HG03108 (cell line): ENCODE measurements at regions not wholly inside any gene's neighbourhood (a gene's known extent, or its start where the extent isn't known, plus 50 kb on each side); places are given as distances from the start of the nearest gene placed in this dataset.

Experiments
- ATAC-seq: cut with Tn5 transposase; IDR thresholded peaks from one replicate; pipeline ENCODE4 v1.9.1; 2021; ENCODE audit warnings: moderate library complexity; ENCODE audit not compliant: unreplicated experiment

GRCh38 chr16:80489173-80489572 is 51.6 kb upstream of the DYNLRB2 start:
- no peak for ATAC-seq

GRCh38 chr16:80488167-80488566 is 52.6 kb upstream of the DYNLRB2 start:
- ATAC-seq, result no peak

GRCh38 chr16:80480664-80481063 is 60.1 kb upstream of the DYNLRB2 start:
- ATAC-seq, result peak; percentile 58

GRCh38 chr16:80477838-80478237 is 63.0 kb upstream of the DYNLRB2 start:
- no peak for ATAC-seq

GRCh38 chr16:80468029-80468428 is 72.8 kb upstream of the DYNLRB2 start:
- no peak for ATAC-seq

DNA sequence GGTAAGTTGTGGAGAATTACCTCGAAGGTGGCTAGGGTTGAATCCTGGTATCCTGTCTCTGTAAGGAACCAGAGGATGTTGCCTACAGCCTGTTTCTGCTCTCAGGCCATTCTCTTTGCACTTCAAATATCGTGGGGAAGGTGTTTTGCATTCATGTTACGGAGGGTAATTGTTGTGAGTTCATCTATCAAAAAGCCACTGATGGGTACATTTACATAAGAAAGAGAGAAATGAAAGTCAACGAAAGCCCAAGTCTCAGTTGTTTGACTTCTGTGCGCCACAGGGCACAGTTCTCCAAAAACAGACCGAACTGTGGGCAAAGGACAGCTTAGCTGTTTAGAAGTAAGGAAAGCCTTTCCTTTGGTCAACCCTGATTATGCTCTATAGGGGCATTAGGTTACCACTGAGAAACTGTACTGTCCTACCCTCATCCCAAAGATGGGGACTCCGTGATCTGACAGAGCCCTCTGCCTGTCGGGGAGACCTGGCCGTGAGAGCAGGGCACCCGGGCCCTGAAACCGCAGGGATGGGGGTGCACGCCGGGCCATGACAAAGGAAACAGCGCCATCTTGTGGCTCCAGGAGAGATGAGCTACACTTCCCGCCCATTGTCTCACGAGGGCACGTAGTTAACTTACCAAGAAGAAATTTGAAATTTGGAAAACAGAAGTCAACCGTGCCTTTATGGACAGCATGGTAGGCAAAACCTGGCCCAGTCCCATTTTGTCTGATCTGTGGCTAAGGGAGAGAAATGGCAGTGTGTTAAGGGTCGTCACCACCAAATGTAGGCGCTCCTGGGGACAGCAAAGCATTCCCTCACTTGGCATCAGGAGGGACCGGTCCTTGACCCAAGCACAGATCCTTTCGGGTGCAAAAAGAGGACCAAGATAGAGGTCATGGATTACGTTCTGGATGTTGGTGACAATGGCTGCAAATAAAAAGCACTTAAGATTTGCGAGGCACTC is 74.5 kb upstream of the DYNLRB2 start:
- ATAC-seq, result peak; percentile 63

DNA sequence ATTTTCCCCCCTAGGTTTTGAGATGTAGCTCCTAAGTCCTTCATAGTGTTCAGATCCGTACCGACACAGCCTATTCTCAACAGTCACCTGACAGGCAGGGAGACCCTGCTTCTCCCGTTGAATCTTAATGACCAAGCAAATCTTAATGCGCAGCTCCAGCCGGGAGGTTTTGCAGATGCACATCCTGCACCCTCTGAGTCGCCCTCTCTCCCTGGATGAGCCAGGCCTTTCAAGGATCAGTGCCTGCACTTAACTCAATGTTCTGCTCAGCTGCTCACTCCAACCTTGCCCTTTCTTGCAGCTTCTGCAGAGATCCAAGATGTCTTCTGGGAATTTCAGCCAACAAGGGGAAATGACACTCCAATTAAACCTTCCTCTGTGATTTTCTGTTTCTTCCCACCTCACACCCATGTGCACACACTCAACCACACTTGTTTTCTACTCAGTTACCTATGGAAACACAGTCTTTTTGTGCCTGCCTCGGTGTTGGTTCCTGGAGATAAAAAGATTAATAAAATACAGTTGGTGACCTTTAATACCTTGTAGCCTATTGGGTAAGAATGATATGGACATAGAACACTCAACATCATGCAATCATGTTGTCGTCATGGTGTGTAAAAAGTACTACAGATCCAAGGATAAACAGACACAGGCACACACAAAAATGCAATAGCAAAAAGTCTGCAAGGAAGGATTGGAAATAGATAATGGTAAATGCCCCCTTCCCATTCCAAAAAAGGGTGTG is 76.9 kb upstream of the DYNLRB2 start:
- no peak for ATAC-seq

DNA sequence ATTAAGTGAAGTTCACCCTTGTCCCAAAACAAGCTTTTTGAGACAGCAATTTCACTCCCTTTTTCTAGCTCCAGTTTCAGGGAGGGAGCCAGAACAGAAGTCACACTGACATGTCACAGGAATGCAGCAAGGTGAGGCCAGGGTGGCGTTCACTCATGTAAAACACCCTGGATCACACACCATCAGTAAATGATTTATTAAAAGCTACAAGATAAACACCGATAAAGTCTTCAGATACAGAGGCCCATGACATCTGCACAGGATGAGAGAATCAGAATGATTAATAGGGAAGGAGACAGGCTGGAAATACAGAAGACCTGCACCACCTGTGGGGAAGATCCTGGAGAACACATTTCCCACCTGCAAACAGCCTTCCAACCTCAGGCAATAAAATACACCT is 77.5 kb upstream of the DYNLRB2 start:
- no peak for ATAC-seq

GRCh38 chr16:80462917-80463316 is 77.9 kb upstream of the DYNLRB2 start:
- no peak for ATAC-seq

DNA sequence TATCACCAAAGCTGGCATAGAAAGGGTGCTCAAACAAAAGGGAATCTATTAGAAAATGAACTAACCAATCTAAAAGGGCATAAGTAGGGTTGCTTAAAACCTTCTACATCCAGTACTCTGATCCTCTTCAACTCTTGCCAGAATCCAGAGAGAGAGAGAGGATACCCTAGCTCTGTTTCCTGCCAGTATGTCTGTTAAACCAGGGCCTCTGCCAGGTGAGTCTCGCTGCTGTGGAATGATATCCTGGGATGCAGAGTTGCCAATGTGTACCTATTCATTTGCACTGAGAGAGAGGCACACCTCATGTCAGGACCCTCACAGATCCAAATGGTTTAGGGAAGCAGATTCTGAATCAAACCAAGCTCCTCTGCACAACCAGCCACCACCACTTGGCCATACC is 79.8 kb upstream of the DYNLRB2 start:
- no peak for ATAC-seq

- ATAC-seq, result no peak
Measured at GRCh38 chr16:80459966-80460365, 80.8 kb upstream of the DYNLRB2 start.

- no peak for ATAC-seq
Measured at GRCh38 chr16:80459331-80459777, 81.4 kb upstream of the DYNLRB2 start.

GRCh38 chr16:80457871-80458270 is 82.9 kb upstream of the DYNLRB2 start:
- no peak for ATAC-seq

DNA sequence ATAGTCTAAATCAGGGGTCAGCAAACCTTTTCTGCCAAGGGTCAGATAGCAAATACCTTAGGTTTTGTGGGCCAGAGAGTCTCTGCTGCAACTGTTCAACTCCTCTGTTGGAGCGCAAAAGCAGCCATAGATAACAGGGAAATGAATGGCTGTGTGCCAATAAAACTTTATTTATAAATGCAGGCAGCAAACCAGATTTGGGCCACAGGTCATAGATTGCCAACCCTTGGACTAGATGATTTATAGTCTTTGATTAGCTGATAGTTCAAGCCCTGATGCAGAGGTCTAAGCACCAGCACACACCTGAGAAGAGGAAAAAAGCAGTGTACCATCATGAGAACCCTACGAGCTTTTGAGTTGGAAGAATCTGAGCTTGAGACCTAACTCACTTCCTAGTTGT is 86.0 kb upstream of the DYNLRB2 start:
- ATAC-seq, result no peak

DNA sequence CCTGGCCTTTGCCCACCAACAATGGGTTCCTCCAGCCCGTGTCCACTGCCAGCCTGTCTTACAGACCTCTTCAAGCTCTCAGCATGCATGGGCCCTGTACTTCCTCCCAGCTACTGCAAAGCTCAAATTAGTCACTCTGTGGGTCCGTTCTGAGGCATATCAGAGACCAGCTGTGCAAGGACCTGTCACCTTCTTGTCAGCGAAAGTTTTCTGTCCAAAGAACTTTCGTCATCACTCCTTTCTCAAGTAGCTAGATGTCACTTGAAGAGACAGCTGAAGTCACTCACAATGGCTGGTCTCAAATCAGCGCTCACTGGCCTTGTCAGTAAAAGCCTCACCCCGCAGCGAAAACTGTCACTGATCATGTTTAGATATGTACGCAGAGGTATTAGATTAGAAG is 91.4 kb upstream of the DYNLRB2 start:
- no peak for ATAC-seq

- no peak for ATAC-seq
Measured at GRCh38 chr16:80447241-80447640, 93.6 kb upstream of the DYNLRB2 start.

DNA sequence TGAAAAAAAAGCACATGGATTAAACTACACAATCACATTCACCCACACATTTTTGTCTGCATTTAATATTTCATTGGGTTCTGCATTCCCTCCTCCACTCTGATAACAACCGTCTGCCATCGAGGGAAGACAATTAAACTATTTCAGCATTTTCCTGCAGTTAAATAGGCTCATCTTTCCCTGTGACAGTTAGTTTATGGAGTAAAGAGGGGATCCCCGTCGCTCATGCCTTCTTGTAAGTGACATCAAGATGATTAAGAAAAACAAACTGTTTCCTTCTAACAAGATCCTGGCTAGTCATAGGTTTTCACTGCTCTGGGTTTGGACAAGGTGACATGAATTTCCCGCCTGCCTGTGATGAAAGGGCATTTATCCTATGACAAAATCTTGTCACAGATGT is 98.0 kb upstream of the DYNLRB2 start:
- ATAC-seq, result no peak

DNA sequence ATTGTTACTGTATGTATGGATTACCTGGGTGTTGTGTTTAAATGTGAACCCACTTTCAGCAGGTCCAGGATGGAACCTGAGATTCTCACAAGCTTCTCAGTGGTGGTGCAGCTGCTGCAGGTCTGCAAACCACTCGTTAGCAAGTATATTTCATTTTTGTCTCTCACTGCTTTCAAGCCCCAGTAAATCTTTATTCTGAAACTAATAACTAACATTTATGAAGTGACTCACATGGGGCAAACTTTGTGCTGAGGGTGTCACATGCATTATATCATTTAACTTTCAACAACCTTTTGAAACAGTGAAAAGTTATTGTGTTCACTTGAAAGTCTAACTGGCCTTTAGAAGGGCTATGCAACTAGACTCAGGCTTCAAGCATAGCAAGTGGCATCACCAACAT is 98.9 kb upstream of the DYNLRB2 start:
- no peak for ATAC-seq

GRCh38 chr16:80440667-80441066 is 100.1 kb upstream of the DYNLRB2 start:
- ATAC-seq, result no peak

GRCh38 chr16:80437707-80438106 is 103.1 kb upstream of the DYNLRB2 start:
- ATAC-seq, result no peak

DNA sequence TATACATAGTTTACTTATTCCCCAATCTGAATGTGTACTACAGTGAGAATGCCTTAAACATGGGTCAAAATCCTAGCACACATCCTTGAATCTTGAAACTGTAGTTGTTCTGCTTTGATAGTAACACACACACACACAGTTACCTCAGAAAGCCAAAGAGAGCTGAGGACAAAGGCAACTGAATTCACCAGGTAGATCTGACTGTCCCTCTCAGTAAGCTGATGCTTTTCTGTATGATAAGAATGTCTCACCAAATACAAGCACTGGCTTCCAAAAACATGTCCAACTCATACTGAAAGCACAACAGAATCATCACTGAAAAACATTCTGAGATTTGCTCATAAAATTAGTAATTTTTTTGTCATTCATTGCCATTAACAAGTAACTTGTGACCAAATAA is 104.3 kb upstream of the DYNLRB2 start:
- no peak for ATAC-seq

DNA sequence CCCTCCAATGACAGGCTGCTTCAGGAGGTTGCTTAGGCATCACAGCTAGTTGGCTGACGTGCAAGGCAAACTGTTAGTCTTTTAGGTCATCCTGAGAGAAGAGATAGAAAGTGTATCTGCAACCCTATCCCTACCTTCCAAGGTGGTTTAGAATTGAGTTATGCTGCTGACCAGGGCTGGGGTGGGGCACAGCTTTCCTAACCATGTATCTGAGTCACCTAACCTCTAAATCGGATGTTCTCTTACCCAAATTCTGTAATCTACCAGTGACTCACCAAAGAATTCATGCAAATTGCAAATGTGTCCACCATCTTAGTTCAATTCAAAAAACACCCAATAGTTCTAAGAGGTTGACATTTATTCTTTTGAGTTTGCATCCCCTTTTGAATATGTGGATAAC is 107.2 kb upstream of the DYNLRB2 start:
- no peak for ATAC-seq
